ENCODE measurements at regions not wholly inside any gene's neighbourhood (a gene's known extent, or its start where the extent isn't known, plus 50 kb on each side); places are given as distances from the start of the nearest gene placed in this dataset.
"Not testable (repeated sequence)": the region's sequence is repeated elsewhere in the genome, so short reads cannot be mapped to it uniquely, and the experiment has no call there.

- Histone ChIP-seq H3K9me3 (replicated peaks in 1 of 3) (peaks cover 0 to 7% (median 0%) of the 10 kb centered on the region in 3 donors), H3K36me3 (replicated peaks in 1 of 2) (no peaks in the 10 kb centered on the region), H3K4me1 (replicated peaks in 1 of 2) (no peaks in the 10 kb centered on the region), H3K27me3 (no peaks in the 10 kb centered on the region), H3K27ac (no peak overlapping the region), H3K4me3 (no peak overlapping the region)
- intact Hi-C loops (cut with DNase I): no loop called here
- WGBS, 4 donors: 66 to 88% (median 81%) methylated on average over 6 to 11 of the region's 11 CpGs
- no peak for DNase-seq
- TF ChIP-seq CTCF (IDR thresholded peaks at IDR 0.05): no peak
- TF ChIP-seq POLR2A (IDR thresholded peaks at IDR 0.05): no peak
These were observed 129.4 kb downstream of the TFCP2L1 start for GRCh38 chr2:121155502-121156056.

GRCh38 chr2:121157481-121157880, 127.5 kb downstream of the TFCP2L1 start:
- H3K4me1 ChIP-seq (replicated peaks in 1 of 2); H3K4me3 ChIP-seq; H3K9me3 ChIP-seq (replicated peaks in 1 of 3); H3K27me3 ChIP-seq; intact Hi-C loops (cut with DNase I); H3K36me3 ChIP-seq (replicated peaks in 1 of 2); DNase-seq; H3K27ac ChIP-seq: not testable (repeated sequence)
- WGBS, 4 donors: 80 to 88% (median 82%) methylated on average over 1 of the region's 1 CpG

- intact Hi-C loops (cut with DNase I): no loop called here
- H3K27ac ChIP-seq: no peak overlapping the region
- WGBS, 4 donors: 70 to 87% (median 78%) methylated on average over 8 of the region's 8 CpGs
- H3K9me3 ChIP-seq (replicated peaks in 1 of 3): peaks cover 0 to 7% (median 0%) of the 10 kb centered on the region in 3 donors
- DNase-seq: no peak
- H3K4me1 ChIP-seq (replicated peaks in 1 of 2): no peaks in the 10 kb centered on the region
- H3K27me3 ChIP-seq: no peaks in the 10 kb centered on the region
- H3K4me3 ChIP-seq: no peak overlapping the region
- no peak for TF ChIP-seq CTCF (IDR thresholded peaks at IDR 0.05)
- no peak for TF ChIP-seq POLR2A (IDR thresholded peaks at IDR 0.05)
- no peaks in the 10 kb centered on the region for H3K36me3 ChIP-seq (replicated peaks in 1 of 2)
These were observed 125.5 kb downstream of the TFCP2L1 start for GRCh38 chr2:121159291-121160071.

- DNase-seq: no peak
- peaks cover 0 to 7% (median 0%) of the 10 kb centered on the region in 3 donors for H3K9me3 ChIP-seq (replicated peaks in 1 of 3)
- TF ChIP-seq CTCF (IDR thresholded peaks at IDR 0.05) (no peak), POLR2A (IDR thresholded peaks at IDR 0.05) (no peak)
- no peak overlapping the region for H3K27ac ChIP-seq
- H3K27me3 ChIP-seq: no peaks in the 10 kb centered on the region
- intact Hi-C loops (cut with DNase I): no loop called here
- WGBS, 4 donors: 67 to 74% (median 69%) methylated on average over 4 of the region's 4 CpGs
- H3K36me3 ChIP-seq (replicated peaks in 1 of 2): no peaks in the 10 kb centered on the region
- no peak overlapping the region for H3K4me3 ChIP-seq
- no peaks in the 10 kb centered on the region for H3K4me1 ChIP-seq (replicated peaks in 1 of 2)
These were observed 124.6 kb downstream of the TFCP2L1 start for GRCh38 chr2:121160366-121160765.

GRCh38 chr2:121161272-121161671, 123.7 kb downstream of the TFCP2L1 start:
- WGBS, 4 donors: 40 to 79% (median 72%) methylated on average over 1 of the region's 1 CpG
- no peak for DNase-seq
- TF ChIP-seq POLR2A (IDR thresholded peaks at IDR 0.05): no peak
- TF ChIP-seq CTCF (IDR thresholded peaks at IDR 0.05): no peak
- no peak overlapping the region for H3K27ac ChIP-seq
- no peak overlapping the region for H3K4me3 ChIP-seq
- no peaks in the 10 kb centered on the region for H3K36me3 ChIP-seq (replicated peaks in 1 of 2)
- intact Hi-C loops (cut with DNase I): no loop called here
- H3K4me1 ChIP-seq (replicated peaks in 1 of 2): no peaks in the 10 kb centered on the region
- H3K27me3 ChIP-seq: no peaks in the 10 kb centered on the region
- H3K9me3 ChIP-seq (replicated peaks in 1 of 3): peaks cover 0 to 7% (median 0%) of the 10 kb centered on the region in 3 donors
